ENCODE measurements at regions not wholly inside any gene's neighbourhood (a gene's known extent, or its start where the extent isn't known, plus 50 kb on each side); places are given as distances from the start of the nearest gene placed in this dataset.

DNA sequence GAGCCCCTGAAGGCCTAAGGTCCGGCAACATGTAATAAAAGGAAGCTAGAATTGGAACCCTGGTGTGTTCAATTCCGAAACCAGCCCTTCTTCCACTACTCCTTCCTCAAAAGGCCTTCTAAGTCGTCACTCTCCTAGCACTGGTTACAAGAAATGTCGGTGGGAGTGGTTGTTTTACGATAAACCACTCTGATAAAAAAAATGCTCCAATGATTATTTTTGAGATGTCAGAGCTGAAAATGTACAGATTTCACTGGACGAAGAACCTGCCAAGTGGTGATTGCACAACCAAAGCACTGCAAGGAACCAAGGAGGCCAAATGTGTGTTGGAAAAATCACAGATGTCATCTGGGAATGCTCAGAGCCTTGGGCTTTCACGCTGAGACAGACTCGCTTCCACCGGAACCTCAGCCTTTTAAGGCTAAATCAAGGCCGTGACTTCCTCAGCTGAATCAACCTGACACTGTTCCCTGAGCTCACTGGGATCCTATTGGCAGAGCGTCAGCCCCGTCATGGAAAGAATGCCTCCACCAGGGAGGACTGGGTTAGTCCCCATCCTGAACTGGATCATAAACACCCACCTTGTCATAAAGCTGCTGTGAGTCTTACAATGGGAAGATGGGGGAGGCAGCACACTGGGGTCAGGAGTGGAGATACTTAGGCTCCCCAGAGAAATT is 108.1 kb upstream of the THBS1 start:
- TF ChIP-seq YY1 (IDR thresholded peaks at IDR 0.05; ENCODE audit: insufficient read depth, insufficient read length) (no peak), ZNF274 (IDR thresholded peaks at IDR 0.05; ENCODE audit: low read depth, low read length) (no peak), SUZ12 (IDR thresholded peaks at IDR 0.05; ENCODE audit: extremely low read depth, insufficient read depth, insufficient read length) (no peak)
- H3K36me3 ChIP-seq (ENCODE audit: insufficient read depth, insufficient read length, low read length), result no peaks in the 10 kb centered on the region
- H3K9me3 ChIP-seq (ENCODE audit: insufficient read depth, low read length), result no peaks in the 10 kb centered on the region
- H3K4me1 ChIP-seq (ENCODE audit: insufficient read depth, insufficient read length), result no peaks in the 10 kb centered on the region
- DNase-seq (ENCODE audit: low read depth, low spot score), result no peak
- no peak overlapping the region for H3K9ac ChIP-seq (ENCODE audit: insufficient read length, low read depth)
- no peaks in the 10 kb centered on the region for H3K27me3 ChIP-seq (ENCODE audit: insufficient read depth, insufficient read length)
- no peak overlapping the region for H3K4me3 ChIP-seq (ENCODE audit: insufficient read length, low read depth)

DNA sequence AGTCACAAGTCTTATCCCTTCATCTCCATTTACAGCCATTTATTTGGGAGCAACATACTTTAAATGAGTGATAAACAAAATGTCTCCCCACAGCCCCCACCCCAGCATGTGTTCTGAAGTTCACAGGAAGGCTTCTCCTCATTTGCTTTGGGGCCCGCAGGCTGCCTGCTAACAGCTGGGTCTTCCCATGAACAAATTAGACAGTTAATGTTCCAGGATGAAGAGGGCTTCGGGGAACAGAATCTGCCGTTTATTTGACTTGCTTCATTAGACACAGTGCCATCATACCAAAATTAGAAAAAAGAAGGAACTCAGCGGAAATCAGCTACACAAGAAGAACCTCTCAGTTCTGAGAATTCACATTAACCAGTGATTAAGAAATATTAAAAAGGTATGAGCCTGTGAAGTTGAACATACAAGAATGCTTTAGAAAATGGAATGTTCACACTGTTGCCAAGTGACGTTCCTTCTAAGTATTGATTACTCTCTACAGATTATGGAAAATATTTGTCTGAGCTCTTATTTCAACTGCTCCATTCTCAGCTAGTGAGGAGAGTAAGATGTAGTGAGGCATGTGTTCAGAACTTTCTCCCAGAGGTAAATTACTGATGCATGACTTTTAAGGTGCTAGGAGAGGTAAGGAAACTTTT is 107.5 kb upstream of the THBS1 start:
- no peaks in the 10 kb centered on the region for H3K36me3 ChIP-seq (ENCODE audit: insufficient read depth, insufficient read length, low read length)
- no peak overlapping the region for H3K4me3 ChIP-seq (ENCODE audit: insufficient read length, low read depth)
- no peaks in the 10 kb centered on the region for H3K4me1 ChIP-seq (ENCODE audit: insufficient read depth, insufficient read length)
- DNase-seq (ENCODE audit: low read depth, low spot score), result no peak
- H3K9ac ChIP-seq (ENCODE audit: insufficient read length, low read depth), result no peak overlapping the region
- no peaks in the 10 kb centered on the region for H3K9me3 ChIP-seq (ENCODE audit: insufficient read depth, low read length)
- TF ChIP-seq ZNF274 (IDR thresholded peaks at IDR 0.05; ENCODE audit: low read depth, low read length), result no peak
- TF ChIP-seq YY1 (IDR thresholded peaks at IDR 0.05; ENCODE audit: insufficient read depth, insufficient read length), result no peak
- no peak for TF ChIP-seq SUZ12 (IDR thresholded peaks at IDR 0.05; ENCODE audit: extremely low read depth, insufficient read depth, insufficient read length)
- no peaks in the 10 kb centered on the region for H3K27me3 ChIP-seq (ENCODE audit: insufficient read depth, insufficient read length)

DNA sequence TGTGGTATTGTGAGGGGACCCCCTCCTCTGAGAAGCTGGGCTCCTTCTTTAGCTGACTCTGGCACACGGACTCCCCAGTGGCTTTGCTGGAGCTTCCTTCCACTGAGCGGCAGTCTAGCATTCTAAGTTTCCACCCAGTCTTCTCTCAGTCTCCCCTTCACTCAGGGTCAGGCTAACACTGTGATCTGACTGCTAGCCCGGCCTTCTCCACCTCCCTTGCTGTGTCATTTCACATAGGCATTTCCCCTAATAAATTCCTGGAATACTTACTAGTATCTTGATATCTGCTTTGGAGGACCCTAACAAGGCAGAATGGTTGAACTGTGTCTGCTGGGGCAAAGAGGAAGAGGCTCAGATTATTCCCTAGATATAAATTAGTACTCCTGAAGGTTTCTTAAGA is 106.2 kb upstream of the THBS1 start:
- Histone ChIP-seq H3K4me3 (ENCODE audit: insufficient read length, low read depth) (no peak overlapping the region), H3K9me3 (ENCODE audit: insufficient read depth, low read length) (no peaks in the 10 kb centered on the region), H3K9ac (ENCODE audit: insufficient read length, low read depth) (no peak overlapping the region), H3K36me3 (ENCODE audit: insufficient read depth, insufficient read length, low read length) (no peaks in the 10 kb centered on the region), H3K27me3 (ENCODE audit: insufficient read depth, insufficient read length) (no peaks in the 10 kb centered on the region), H3K4me1 (ENCODE audit: insufficient read depth, insufficient read length) (no peaks in the 10 kb centered on the region)
- TF ChIP-seq ZNF274 (IDR thresholded peaks at IDR 0.05; ENCODE audit: low read depth, low read length), result no peak
- no peak for TF ChIP-seq SUZ12 (IDR thresholded peaks at IDR 0.05; ENCODE audit: extremely low read depth, insufficient read depth, insufficient read length)
- no peak for DNase-seq (ENCODE audit: low read depth, low spot score)

DNA sequence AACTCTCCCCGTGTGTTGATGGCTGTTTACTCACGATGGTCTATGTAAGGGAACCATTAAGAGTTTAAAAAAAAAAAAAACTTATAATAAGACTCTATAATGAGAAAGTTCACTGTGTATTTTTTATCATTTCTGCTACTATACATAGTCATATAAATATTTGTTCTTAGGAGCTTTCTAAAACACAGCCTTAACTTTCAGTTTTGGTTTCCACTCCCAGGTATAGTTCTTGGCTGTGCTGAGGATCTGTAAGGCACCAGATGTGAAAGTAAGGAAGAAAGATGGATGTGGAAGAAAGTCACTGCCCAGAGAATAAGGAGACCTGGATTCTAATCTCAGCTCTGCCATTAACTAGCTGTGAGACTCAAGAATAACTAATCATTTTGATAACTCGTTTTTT is 101.9 kb upstream of the THBS1 start:
- TF ChIP-seq ZNF274 (IDR thresholded peaks at IDR 0.05; ENCODE audit: low read depth, low read length) (no peak), YY1 (IDR thresholded peaks at IDR 0.05; ENCODE audit: insufficient read depth, insufficient read length) (no peak), SUZ12 (IDR thresholded peaks at IDR 0.05; ENCODE audit: extremely low read depth, insufficient read depth, insufficient read length) (no peak)
- H3K4me3 ChIP-seq (ENCODE audit: insufficient read length, low read depth), result no peak overlapping the region
- no peak overlapping the region for H3K9ac ChIP-seq (ENCODE audit: insufficient read length, low read depth)
- H3K9me3 ChIP-seq (ENCODE audit: insufficient read depth, low read length), result no peaks in the 10 kb centered on the region
- H3K4me1 ChIP-seq (ENCODE audit: insufficient read depth, insufficient read length), result no peaks in the 10 kb centered on the region
- H3K36me3 ChIP-seq (ENCODE audit: insufficient read depth, insufficient read length, low read length), result no peaks in the 10 kb centered on the region
- no peaks in the 10 kb centered on the region for H3K27me3 ChIP-seq (ENCODE audit: insufficient read depth, insufficient read length)
- no peak for DNase-seq (ENCODE audit: low read depth, low spot score)

GRCh38 chr15:39479911-39480310 is 101.0 kb upstream of the THBS1 start:
- Histone ChIP-seq H3K4me1 (ENCODE audit: insufficient read depth, insufficient read length) (no peaks in the 10 kb centered on the region), H3K36me3 (ENCODE audit: insufficient read depth, insufficient read length, low read length) (no peaks in the 10 kb centered on the region), H3K9me3 (ENCODE audit: insufficient read depth, low read length) (no peaks in the 10 kb centered on the region), H3K4me3 (ENCODE audit: insufficient read length, low read depth) (no peak overlapping the region), H3K9ac (ENCODE audit: insufficient read length, low read depth) (no peak overlapping the region), H3K27me3 (ENCODE audit: insufficient read depth, insufficient read length) (no peaks in the 10 kb centered on the region)
- TF ChIP-seq SUZ12 (IDR thresholded peaks at IDR 0.05; ENCODE audit: extremely low read depth, insufficient read depth, insufficient read length) (no peak), YY1 (IDR thresholded peaks at IDR 0.05; ENCODE audit: insufficient read depth, insufficient read length) (no peak), ZNF274 (IDR thresholded peaks at IDR 0.05; ENCODE audit: low read depth, low read length) (no peak)
- DNase-seq (ENCODE audit: low read depth, low spot score), result no peak

- TF ChIP-seq ZNF274 (IDR thresholded peaks at IDR 0.05; ENCODE audit: low read depth, low read length), result no peak
- TF ChIP-seq SUZ12 (IDR thresholded peaks at IDR 0.05; ENCODE audit: extremely low read depth, insufficient read depth, insufficient read length), result no peak
- no peak for TF ChIP-seq YY1 (IDR thresholded peaks at IDR 0.05; ENCODE audit: insufficient read depth, insufficient read length)
- no peak overlapping the region for H3K9ac ChIP-seq (ENCODE audit: insufficient read length, low read depth)
- H3K4me3 ChIP-seq (ENCODE audit: insufficient read length, low read depth), result no peak overlapping the region
- H3K27me3 ChIP-seq (ENCODE audit: insufficient read depth, insufficient read length), result no peaks in the 10 kb centered on the region
- no peaks in the 10 kb centered on the region for H3K9me3 ChIP-seq (ENCODE audit: insufficient read depth, low read length)
- H3K4me1 ChIP-seq (ENCODE audit: insufficient read depth, insufficient read length), result no peaks in the 10 kb centered on the region
- H3K36me3 ChIP-seq (ENCODE audit: insufficient read depth, insufficient read length, low read length), result no peaks in the 10 kb centered on the region
- no peak for DNase-seq (ENCODE audit: low read depth, low spot score)
These were observed 98.4 kb upstream of the THBS1 start for GRCh38 chr15:39482459-39482858.

DNA sequence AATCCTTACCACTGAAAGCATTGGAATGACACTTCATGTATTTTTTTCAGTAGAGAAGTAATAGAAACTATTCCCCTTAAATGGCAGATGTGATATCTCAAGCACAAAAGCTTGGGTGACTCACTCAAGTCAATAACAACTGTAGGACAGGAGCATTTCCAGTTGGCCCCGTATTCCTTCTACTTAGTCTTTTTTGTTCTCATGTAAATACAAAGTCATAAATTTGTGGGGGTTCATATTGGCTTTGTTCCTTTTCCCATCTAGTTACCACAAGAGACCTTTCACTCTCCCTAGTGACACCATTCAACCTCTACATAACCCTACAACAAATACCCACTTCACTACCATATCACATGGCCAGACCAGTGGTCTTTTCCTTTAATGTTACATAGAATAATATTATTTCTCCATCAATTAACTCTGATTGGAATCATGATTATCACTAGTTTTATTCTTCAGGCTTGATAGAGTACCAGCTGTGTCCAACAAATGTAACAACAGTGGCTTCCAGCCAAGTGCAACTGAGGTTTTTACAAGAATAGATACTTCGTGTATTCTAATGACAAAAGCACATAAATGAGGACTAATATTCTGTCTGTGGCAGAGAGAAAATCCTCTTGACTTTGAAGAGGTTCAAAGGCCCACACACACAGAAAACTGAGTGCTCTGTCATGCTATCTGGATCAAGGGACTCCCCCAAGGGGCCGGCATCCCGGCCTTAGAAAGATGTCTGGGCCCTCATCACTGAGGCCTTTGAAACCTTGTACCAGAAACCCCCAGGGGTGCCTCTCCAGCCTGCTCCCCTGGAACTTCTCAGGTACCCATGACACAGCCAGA is 94.0 kb upstream of the THBS1 start:
- H3K9me3 ChIP-seq (ENCODE audit: insufficient read depth, low read length), result no peaks in the 10 kb centered on the region
- H3K9ac ChIP-seq (ENCODE audit: insufficient read length, low read depth), result no peak overlapping the region
- no peaks in the 10 kb centered on the region for H3K36me3 ChIP-seq (ENCODE audit: insufficient read depth, insufficient read length, low read length)
- DNase-seq (ENCODE audit: low read depth, low spot score), result no peak
- H3K4me1 ChIP-seq (ENCODE audit: insufficient read depth, insufficient read length), result no peaks in the 10 kb centered on the region
- no peaks in the 10 kb centered on the region for H3K27me3 ChIP-seq (ENCODE audit: insufficient read depth, insufficient read length)
- no peak overlapping the region for H3K4me3 ChIP-seq (ENCODE audit: insufficient read length, low read depth)
- TF ChIP-seq SUZ12 (IDR thresholded peaks at IDR 0.05; ENCODE audit: extremely low read depth, insufficient read depth, insufficient read length), result no peak
- no peak for TF ChIP-seq YY1 (IDR thresholded peaks at IDR 0.05; ENCODE audit: insufficient read depth, insufficient read length)
- TF ChIP-seq ZNF274 (IDR thresholded peaks at IDR 0.05; ENCODE audit: low read depth, low read length), result no peak
